Astrocyte of the cerebellum (primary cell): ENCODE measurements at regions not wholly inside any gene's neighbourhood (a gene's known extent, or its start where the extent isn't known, plus 50 kb on each side); places are given as distances from the start of the nearest gene placed in this dataset.

Source experiments
- DNase-seq: peaks from one replicate; pipeline ENCODE4 v3.0.0-alpha.2; 2011; ENCODE audit warnings: low read depth
- H3K4me3 ChIP-seq: 2 replicates; pipeline ENCODE4 v1.5.1; 2011; ENCODE audit warnings: mild to moderate bottlenecking, low read depth, low read length, moderate library complexity
- CTCF ChIP-seq: IDR thresholded peaks from 2 replicates; pipeline ENCODE4 v1.5.1; 2012; ENCODE audit warnings: low read length, low read depth, moderate library complexity, mild to moderate bottlenecking; ENCODE audit errors: missing control alignments
- in situ Hi-C: cut with HindIII; loops from 2 replicates; pipeline ENCODE4 v1.10.0; 2017; ENCODE audit warnings: low sequenced_read_pairs

GRCh38 chr13:80666782-80667552, 326.0 kb upstream of the SPRY2 start:
- TF ChIP-seq CTCF: no peak
- in situ Hi-C loops: no loop called here
- DNase-seq: no peak
- H3K4me3 ChIP-seq: no peak overlapping the region

GRCh38 chr13:80665792-80666333, 324.9 kb upstream of the SPRY2 start:
- DNase-seq: no peak
- TF ChIP-seq CTCF: no peak
- in situ Hi-C loops: no loop called here
- no peak overlapping the region for H3K4me3 ChIP-seq

- in situ Hi-C loops: no loop called here
- DNase-seq: no peak
- no peak overlapping the region for H3K4me3 ChIP-seq
- no peak for TF ChIP-seq CTCF
Observed at GRCh38 chr13:80664950-80665349, 324.0 kb upstream of the SPRY2 start.

GRCh38 chr13:80663788-80664187, 322.9 kb upstream of the SPRY2 start:
- in situ Hi-C loops: no loop called here
- TF ChIP-seq CTCF: no peak
- no peak overlapping the region for H3K4me3 ChIP-seq
- DNase-seq: no peak

GRCh38 chr13:80658705-80659104, 317.8 kb upstream of the SPRY2 start:
- TF ChIP-seq CTCF: no peak
- no peak for DNase-seq
- in situ Hi-C loops: no loop called here
- no peak overlapping the region for H3K4me3 ChIP-seq

GRCh38 chr13:80656512-80656904, 315.6 kb upstream of the SPRY2 start:
- no peak overlapping the region for H3K4me3 ChIP-seq
- in situ Hi-C loops: no loop called here
- no peak for TF ChIP-seq CTCF
- no peak for DNase-seq
